Osteoblast (primary cell): ENCODE measurements at regions not wholly inside any gene's neighbourhood (a gene's known extent, or its start where the extent isn't known, plus 50 kb on each side); places are given as distances from the start of the nearest gene placed in this dataset.

Experiments used
- DNase-seq: peaks from one replicate; pipeline ENCODE4 v3.0.0; 2011; ENCODE audit warnings: low spot score, mixed read lengths; ENCODE audit not compliant: insufficient read length; ENCODE audit errors: missing footprints
- H2AFZ ChIP-seq: 2 replicates; pipeline ENCODE4 v1.6.0; 2011; ENCODE audit warnings: mild to moderate bottlenecking, low read length
- H3K27ac ChIP-seq: 2 replicates; pipeline ENCODE4 v1.5.1; 2011; ENCODE audit warnings: mild to moderate bottlenecking, low read depth, low read length, moderate library complexity
- H3K27me3 ChIP-seq: 2 replicates; pipeline ENCODE4 v1.6.0; 2012; ENCODE audit warnings: mild to moderate bottlenecking, control low read depth, inconsistent platforms, low read length, moderate library complexity; ENCODE audit not compliant: insufficient read depth
- H3K36me3 ChIP-seq: 2 replicates; pipeline ENCODE4 v1.5.1; 2011; ENCODE audit warnings: mild to moderate bottlenecking, low read length, control low read depth, moderate library complexity; ENCODE audit not compliant: insufficient read depth
- H3K4me1 ChIP-seq: 2 replicates; pipeline ENCODE4 v1.5.1; 2011; ENCODE audit warnings: mild to moderate bottlenecking, low read length, control low read depth, moderate library complexity; ENCODE audit not compliant: insufficient read depth
- H3K4me2 ChIP-seq: 2 replicates; pipeline ENCODE4 v1.6.0; 2011; ENCODE audit warnings: mild to moderate bottlenecking, low read length; ENCODE audit not compliant: insufficient read depth
- H3K4me3 ChIP-seq: fragments of 200-600 bp; sonication (generic); 3 replicates; pipeline ENCODE4 v1.5.1; 2012; ENCODE audit warnings: mild to moderate bottlenecking, low read length, inconsistent platforms; ENCODE audit not compliant: insufficient read depth
- H3K79me2 ChIP-seq: 2 replicates; pipeline ENCODE4 v1.6.0; 2012; ENCODE audit warnings: mild to moderate bottlenecking, low read length, control low read depth, inconsistent platforms; ENCODE audit not compliant: insufficient read depth
- H3K9me3 ChIP-seq: 2 replicates; pipeline ENCODE4 v1.5.1; 2011; ENCODE audit warnings: low read depth, low read length, control low read depth
- H4K20me1 ChIP-seq: 2 replicates; pipeline ENCODE4 v1.6.0; 2012; ENCODE audit warnings: mild to moderate bottlenecking, low read length, control low read depth; ENCODE audit not compliant: insufficient read depth
- TF ChIP-seq, protein P1 (sequence below): IDR thresholded peaks from 2 replicates; pipeline ENCODE4 v1.5.1; 2011; ENCODE audit warnings: mild to moderate bottlenecking, low read depth, low read length, moderate library complexity; ENCODE audit errors: extremely low read depth

DNA sequence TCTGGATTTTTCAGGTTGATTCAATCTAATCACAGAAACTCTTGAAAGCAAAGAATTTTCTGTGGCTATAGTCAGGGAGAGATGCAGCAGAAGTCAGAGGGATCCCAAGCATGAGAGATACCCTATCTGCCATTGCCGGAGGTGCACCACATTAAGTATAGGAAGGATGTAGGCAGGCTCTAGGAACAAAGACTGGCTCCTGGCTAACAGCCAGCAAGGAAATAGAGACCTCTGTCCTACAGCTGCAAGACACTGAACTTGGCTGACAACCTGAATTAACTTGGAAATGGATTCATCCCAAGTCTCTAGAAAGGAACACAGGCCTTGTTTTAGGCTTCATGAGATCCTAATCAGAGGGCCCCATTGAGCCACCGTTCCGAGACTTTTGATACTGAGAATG is 364.9 kb upstream of the FLRT2 start:
- H2AFZ ChIP-seq, result no peak overlapping the region
- TF ChIP-seq, protein P1, sequence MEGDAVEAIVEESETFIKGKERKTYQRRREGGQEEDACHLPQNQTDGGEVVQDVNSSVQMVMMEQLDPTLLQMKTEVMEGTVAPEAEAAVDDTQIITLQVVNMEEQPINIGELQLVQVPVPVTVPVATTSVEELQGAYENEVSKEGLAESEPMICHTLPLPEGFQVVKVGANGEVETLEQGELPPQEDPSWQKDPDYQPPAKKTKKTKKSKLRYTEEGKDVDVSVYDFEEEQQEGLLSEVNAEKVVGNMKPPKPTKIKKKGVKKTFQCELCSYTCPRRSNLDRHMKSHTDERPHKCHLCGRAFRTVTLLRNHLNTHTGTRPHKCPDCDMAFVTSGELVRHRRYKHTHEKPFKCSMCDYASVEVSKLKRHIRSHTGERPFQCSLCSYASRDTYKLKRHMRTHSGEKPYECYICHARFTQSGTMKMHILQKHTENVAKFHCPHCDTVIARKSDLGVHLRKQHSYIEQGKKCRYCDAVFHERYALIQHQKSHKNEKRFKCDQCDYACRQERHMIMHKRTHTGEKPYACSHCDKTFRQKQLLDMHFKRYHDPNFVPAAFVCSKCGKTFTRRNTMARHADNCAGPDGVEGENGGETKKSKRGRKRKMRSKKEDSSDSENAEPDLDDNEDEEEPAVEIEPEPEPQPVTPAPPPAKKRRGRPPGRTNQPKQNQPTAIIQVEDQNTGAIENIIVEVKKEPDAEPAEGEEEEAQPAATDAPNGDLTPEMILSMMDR, result no peak
- H3K79me2 ChIP-seq, result no peaks in the 10 kb centered on the region
- no peaks in the 10 kb centered on the region for H4K20me1 ChIP-seq
- no peaks in the 10 kb centered on the region for H3K9me3 ChIP-seq
- H3K4me2 ChIP-seq, result no peak overlapping the region
- H3K4me1 ChIP-seq, result no peaks in the 10 kb centered on the region
- no peak overlapping the region for H3K4me3 ChIP-seq
- DNase-seq, result no peak
- H3K27ac ChIP-seq, result no peak overlapping the region
- no peaks in the 10 kb centered on the region for H3K27me3 ChIP-seq
- no peaks in the 10 kb centered on the region for H3K36me3 ChIP-seq

DNA sequence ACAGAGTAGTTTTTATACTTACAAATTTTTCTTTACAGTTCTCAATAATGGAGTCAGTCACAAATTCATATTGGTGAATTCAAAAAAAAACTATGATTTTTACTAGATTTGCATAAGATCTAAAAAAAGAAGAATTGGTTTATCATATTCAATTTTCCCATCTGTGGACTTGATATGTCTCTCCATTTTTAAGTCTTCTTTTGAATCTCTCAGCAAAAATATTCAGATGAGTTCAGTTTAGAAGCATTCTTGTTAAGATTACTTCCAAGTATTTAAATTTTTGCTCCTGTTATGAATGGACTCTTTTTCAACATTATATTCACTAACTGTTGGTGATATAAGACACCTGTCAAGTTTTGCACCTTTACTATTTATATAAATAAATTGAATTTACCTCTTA is 360.6 kb upstream of the FLRT2 start:
- no peak overlapping the region for H3K27ac ChIP-seq
- no peaks in the 10 kb centered on the region for H3K36me3 ChIP-seq
- H3K9me3 ChIP-seq, result no peaks in the 10 kb centered on the region
- TF ChIP-seq, protein P1, result no peak
- H3K27me3 ChIP-seq, result no peaks in the 10 kb centered on the region
- H3K4me3 ChIP-seq, result no peak overlapping the region
- no peak overlapping the region for H2AFZ ChIP-seq
- no peaks in the 10 kb centered on the region for H3K79me2 ChIP-seq
- DNase-seq, result no peak
- no peaks in the 10 kb centered on the region for H4K20me1 ChIP-seq
- no peaks in the 10 kb centered on the region for H3K4me1 ChIP-seq
- H3K4me2 ChIP-seq, result no peak overlapping the region

DNA sequence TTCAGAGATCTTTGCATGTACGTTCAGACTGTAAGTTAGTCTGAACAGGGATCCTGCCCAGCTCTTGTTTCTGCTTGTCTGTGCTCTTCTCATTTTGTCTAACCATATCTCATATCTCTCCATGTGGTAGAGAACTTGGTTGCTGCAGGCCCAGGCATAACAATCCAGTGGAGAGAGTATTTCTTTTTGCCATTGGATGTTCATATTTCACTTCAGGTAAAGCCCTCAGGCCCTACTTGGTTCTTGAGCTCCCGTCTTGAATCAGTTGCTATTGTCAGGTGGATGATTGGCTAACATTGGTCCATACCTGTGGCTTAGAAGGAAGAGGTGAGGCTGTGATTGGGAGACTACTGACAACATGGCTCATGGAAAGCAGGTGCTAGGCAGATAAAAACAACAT is 357.7 kb upstream of the FLRT2 start:
- no peak overlapping the region for H3K4me2 ChIP-seq
- TF ChIP-seq, protein P1, result no peak
- H2AFZ ChIP-seq, result no peak overlapping the region
- no peak overlapping the region for H3K27ac ChIP-seq
- no peaks in the 10 kb centered on the region for H3K27me3 ChIP-seq
- DNase-seq, result no peak
- H4K20me1 ChIP-seq, result no peaks in the 10 kb centered on the region
- H3K4me3 ChIP-seq, result no peak overlapping the region
- H3K9me3 ChIP-seq, result no peaks in the 10 kb centered on the region
- H3K4me1 ChIP-seq, result peaks cover 6% of the 10 kb centered on the region
- H3K36me3 ChIP-seq, result no peaks in the 10 kb centered on the region
- no peaks in the 10 kb centered on the region for H3K79me2 ChIP-seq

DNA sequence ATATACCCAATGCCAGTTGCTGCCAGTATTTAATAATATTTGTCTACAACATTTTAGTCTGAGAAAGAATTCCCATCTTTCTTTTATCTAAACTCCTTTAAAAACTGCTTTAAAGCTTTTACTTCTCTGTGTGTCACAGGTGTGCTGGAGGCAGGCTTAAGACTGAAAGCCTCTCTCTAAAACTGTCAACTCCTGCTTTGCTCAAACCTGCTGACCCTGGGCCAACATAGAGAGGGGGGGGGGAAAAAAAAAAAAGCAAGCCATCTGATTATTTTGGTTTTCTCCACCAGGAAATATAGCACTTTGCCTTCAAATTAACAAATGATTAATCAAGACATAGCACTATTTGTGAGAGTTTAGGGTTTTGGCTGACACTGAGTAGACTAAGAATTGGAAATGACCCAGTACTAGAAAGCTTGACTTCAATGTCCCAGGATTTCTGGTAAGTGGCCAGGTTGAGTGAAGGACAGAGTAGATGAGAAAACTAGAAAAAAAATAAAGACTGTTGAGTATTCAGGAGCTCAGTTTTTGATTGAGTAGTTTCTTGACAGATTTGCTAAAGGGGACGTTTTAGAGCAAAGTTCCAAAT is 357.0 kb upstream of the FLRT2 start:
- no peaks in the 10 kb centered on the region for H3K27me3 ChIP-seq

More for the DNA sequence above, 357.0 kb upstream of the FLRT2 start:
- H3K4me3 ChIP-seq, result no peak overlapping the region
- no peak for DNase-seq
- H3K79me2 ChIP-seq, result no peaks in the 10 kb centered on the region
- H2AFZ ChIP-seq, result no peak overlapping the region
- TF ChIP-seq, protein P1, result no peak
- no peaks in the 10 kb centered on the region for H3K9me3 ChIP-seq
- peaks cover 6% of the 10 kb centered on the region for H3K4me1 ChIP-seq
- no peaks in the 10 kb centered on the region for H4K20me1 ChIP-seq
- no peaks in the 10 kb centered on the region for H3K36me3 ChIP-seq
- no peak overlapping the region for H3K4me2 ChIP-seq
- no peak overlapping the region for H3K27ac ChIP-seq
